Astrocyte of the spinal cord (primary cell): ENCODE measurements at regions not wholly inside any gene's neighbourhood (a gene's known extent, or its start where the extent isn't known, plus 50 kb on each side); places are given as distances from the start of the nearest gene placed in this dataset.
A peak's percentile ranks its signal among the peaks of the same experiment; 100 is the strongest.

Source experiments
- DNase-seq: peaks from one replicate; pipeline ENCODE4 v3.0.0; 2011; ENCODE audit warnings: low read depth, low spot score
- H3K4me3 ChIP-seq: 2 replicates; pipeline ENCODE4 v1.5.1; 2011; ENCODE audit warnings: low read depth, mild to moderate bottlenecking, low read length, moderate library complexity
- CTCF ChIP-seq: IDR thresholded peaks from 2 replicates; pipeline ENCODE4 v1.5.1; 2012; ENCODE audit warnings: low read depth, mild to moderate bottlenecking, low read length, inconsistent platforms
- in situ Hi-C: cut with HindIII; loops from 2 replicates; pipeline ENCODE4 v1.10.0; 2017; ENCODE audit warnings: low sequenced_read_pairs

- TF ChIP-seq CTCF, result no peak
- in situ Hi-C loops, result no loop called here
- peak; percentile 23 for DNase-seq
- H3K4me3 ChIP-seq, result no peak overlapping the region
Observed at GRCh38 chr12:64976131-64976530, 145.0 kb downstream of the WIF1 start.

GRCh38 chr12:64983771-64984278 is 137.3 kb downstream of the WIF1 start:
- no peak for DNase-seq
- no peak overlapping the region for H3K4me3 ChIP-seq
- TF ChIP-seq CTCF, result no peak
- in situ Hi-C loops, result no loop called here

- no peak for DNase-seq
- no peak overlapping the region for H3K4me3 ChIP-seq
- no peak for TF ChIP-seq CTCF
- in situ Hi-C loops, result no loop called here
Observed at GRCh38 chr12:64991121-64991611, 129.9 kb downstream of the WIF1 start.

- H3K4me3 ChIP-seq, result no peak overlapping the region
- no peak for TF ChIP-seq CTCF
- in situ Hi-C loops, result no loop called here
- no peak for DNase-seq
Observed at GRCh38 chr12:64992116-64992515, 129.0 kb downstream of the WIF1 start.

- in situ Hi-C loops, result no loop called here
- no peak for DNase-seq
- no peak overlapping the region for H3K4me3 ChIP-seq
- TF ChIP-seq CTCF, result no peak
Observed at GRCh38 chr12:64992641-64993040, 128.5 kb downstream of the WIF1 start.

GRCh38 chr12:64993461-64993860 is 127.6 kb downstream of the WIF1 start:
- no peak for DNase-seq
- no peak for TF ChIP-seq CTCF
- no peak overlapping the region for H3K4me3 ChIP-seq
- in situ Hi-C loops, result no loop called here

GRCh38 chr12:64995816-64996215 is 125.3 kb downstream of the WIF1 start:
- no peak for TF ChIP-seq CTCF
- H3K4me3 ChIP-seq, result no peak overlapping the region
- in situ Hi-C loops, result no loop called here
- DNase-seq, result no peak
